Neural progenitor cell (in vitro differentiated cells): ENCODE measurements at regions not wholly inside any gene's neighbourhood (a gene's known extent, or its start where the extent isn't known, plus 50 kb on each side); places are given as distances from the start of the nearest gene placed in this dataset.

ENCODE experiments used
- CTCF ChIP-seq: fragments of 200-600 bp; sonication (generic); IDR thresholded peaks from 2 replicates; pipeline ENCODE4 v1.5.1; 2017; ENCODE audit warnings: antibody characterized with exemption, mild to moderate bottlenecking
- EZH2 ChIP-seq: fragments of 200-600 bp; sonication (generic); IDR thresholded peaks from 2 replicates; pipeline ENCODE4 v1.6.1; 2017; ENCODE audit warnings: antibody characterized with exemption, mild to moderate bottlenecking, moderate library complexity
- EZH2phosphoT487 ChIP-seq: fragments of 200-600 bp; sonication (generic); IDR thresholded peaks from 2 replicates; pipeline ENCODE4 v1.6.1; 2017; ENCODE audit warnings: antibody characterized with exemption

- TF ChIP-seq CTCF (no peak), EZH2 (no peak), EZH2phosphoT487 (no peak)
These were observed 61.7 kb upstream of the RELL1 start for GRCh38 chr4:37747772-37748330.
